ENCODE measurements at regions not wholly inside any gene's neighbourhood (a gene's known extent, or its start where the extent isn't known, plus 50 kb on each side); places are given as distances from the start of the nearest gene placed in this dataset.
"Not testable (repeated sequence)": the region's sequence is repeated elsewhere in the genome, so short reads cannot be mapped to it uniquely, and the experiment has no call there.

GRCh38 chr1:81221564-81221963, 579.2 kb upstream of the ADGRL2 start:
- intact Hi-C loops (cut with DNase I), result no loop called here
- no peak for DNase-seq (ENCODE audit: low spot score)

DNA sequence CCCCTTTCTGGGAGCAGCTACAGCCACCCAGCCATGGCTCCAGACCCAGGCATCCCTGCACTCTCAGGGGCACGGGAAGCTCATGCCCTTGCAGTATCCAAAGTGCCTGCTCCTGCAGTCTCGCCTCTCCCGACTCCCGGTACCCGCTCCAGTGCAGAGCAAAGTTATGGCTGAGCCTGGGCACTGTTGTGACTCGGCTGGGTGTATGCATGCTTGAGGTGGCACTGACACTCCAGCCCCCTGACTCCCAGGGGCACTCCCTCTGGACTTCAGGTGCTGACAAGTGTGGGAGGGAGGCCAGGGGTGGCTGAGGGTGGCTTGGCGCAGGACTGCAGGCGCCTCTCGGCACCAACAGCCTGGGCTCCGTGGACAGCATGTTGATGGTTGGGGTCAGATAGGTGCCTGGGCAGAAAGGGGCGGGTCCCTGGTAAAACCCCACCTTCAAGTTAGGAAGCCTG, 580.1 kb upstream of the ADGRL2 start:
- intact Hi-C loops (cut with DNase I), result no loop called here
- DNase-seq (ENCODE audit: low spot score), result no peak

DNA sequence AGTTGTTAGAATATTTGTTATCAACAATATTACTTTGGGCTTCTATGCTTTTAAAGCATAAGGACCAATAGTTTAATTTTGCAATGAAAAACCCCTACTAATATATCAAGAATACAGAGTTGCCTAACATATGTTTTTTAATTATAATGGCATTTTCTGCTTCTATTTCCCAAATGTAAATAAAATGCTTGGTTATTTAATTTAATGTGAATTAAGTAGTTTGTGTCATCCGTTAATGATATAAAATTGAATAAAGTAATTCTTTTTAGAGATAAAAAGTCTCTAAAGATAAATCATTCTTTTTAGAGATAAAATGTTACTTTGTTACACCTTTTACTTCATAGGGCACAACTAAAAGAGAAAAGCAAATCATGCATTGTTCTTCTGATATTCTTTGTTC, 583.7 kb upstream of the ADGRL2 start:
- no peak for DNase-seq (ENCODE audit: low spot score)
- intact Hi-C loops (cut with DNase I), result no loop called here

DNA sequence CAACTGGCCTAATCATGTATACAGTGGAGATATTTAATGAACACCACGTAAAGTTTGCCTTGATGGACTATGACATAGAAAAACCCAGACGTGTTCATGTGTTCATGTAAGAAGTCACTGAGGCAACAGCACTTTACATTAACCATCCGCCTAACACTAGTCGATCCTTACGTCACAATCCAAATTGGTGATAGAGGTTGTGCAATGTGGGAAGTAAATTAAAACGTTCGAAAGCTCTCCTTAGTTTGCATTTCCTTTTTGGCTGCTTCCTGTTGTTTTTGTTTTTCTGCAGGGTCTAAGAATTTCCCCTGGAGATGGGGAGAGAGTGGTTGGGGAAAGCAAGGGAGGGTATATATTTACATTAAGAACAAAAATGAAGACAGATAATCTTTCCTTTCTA, 587.5 kb upstream of the ADGRL2 start:
- intact Hi-C loops (cut with DNase I), result no loop called here
- no peak for DNase-seq (ENCODE audit: low spot score)

DNA sequence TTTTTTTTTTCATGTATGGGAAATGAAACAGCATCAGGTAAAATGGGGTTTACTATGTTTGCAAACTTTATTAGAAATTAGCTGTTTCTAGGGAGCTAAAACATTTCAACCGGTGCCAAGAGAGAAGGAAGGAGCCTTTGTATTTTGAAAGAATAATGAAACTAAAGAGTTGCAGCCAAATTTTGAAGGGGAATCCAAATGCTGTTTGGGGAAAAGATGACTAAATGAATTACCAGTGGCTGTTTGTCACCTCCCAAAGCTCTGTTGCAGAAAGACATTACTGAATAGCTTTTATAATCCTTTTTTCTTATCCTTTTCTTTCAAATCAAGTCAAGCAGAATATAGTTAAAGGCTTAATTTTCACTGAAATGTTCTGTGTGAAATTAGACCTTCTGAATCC, 591.3 kb upstream of the ADGRL2 start:
- DNase-seq (ENCODE audit: low spot score), result no peak
- intact Hi-C loops (cut with DNase I), result no loop called here

GRCh38 chr1:81208441-81208840, 592.3 kb upstream of the ADGRL2 start:
- intact Hi-C loops (cut with DNase I), result no loop called here
- peak; percentile 89 for DNase-seq (ENCODE audit: low spot score)

GRCh38 chr1:81205956-81206355, 594.8 kb upstream of the ADGRL2 start:
- no peak for DNase-seq (ENCODE audit: low spot score)

DNA sequence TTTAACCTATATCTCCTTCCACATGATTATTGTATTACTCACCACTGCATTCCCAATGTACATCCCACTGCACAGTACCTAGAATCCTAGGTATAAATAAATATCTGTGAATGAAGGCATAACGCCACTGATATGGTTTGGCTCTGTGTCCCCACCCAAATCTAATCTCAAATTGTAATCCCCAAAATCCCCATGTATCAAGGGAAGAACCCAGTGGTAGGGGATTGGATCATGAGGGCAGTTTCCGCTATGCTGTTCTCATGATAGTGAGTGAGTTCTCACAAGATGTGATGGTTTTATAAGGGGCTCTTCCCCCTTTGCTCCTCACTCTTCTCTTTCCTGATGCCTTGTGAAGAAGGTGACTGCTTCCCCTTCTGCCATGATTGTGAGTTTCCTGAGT, 599.0 kb upstream of the ADGRL2 start:
- intact Hi-C loops (cut with DNase I), result no loop called here
- DNase-seq (ENCODE audit: low spot score), result no peak

More at GRCh38 chr1:81205956-81206355, 594.8 kb upstream of the ADGRL2 start:
- intact Hi-C loops (cut with DNase I), result no loop called here

DNA sequence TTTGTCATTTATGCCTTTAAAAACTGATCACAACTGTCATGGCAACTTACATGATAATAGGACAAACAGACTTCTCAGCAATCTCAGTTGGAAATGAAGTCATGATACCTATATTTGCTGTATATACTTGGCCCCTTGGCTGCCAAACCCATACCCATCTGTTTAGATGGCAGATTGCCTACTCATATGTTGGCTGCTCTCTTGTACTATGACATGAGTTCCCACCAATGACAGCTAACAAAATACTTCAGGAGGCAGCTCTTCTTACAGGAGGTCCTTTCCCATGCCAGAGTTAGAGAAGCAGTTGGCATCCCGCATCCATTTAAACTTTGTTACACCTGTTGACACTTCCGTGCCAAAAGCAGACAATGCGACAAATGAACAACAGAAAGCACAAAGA, 603.1 kb upstream of the ADGRL2 start:
- intact Hi-C loops (cut with DNase I), result no loop called here
- DNase-seq (ENCODE audit: low spot score), result no peak

DNA sequence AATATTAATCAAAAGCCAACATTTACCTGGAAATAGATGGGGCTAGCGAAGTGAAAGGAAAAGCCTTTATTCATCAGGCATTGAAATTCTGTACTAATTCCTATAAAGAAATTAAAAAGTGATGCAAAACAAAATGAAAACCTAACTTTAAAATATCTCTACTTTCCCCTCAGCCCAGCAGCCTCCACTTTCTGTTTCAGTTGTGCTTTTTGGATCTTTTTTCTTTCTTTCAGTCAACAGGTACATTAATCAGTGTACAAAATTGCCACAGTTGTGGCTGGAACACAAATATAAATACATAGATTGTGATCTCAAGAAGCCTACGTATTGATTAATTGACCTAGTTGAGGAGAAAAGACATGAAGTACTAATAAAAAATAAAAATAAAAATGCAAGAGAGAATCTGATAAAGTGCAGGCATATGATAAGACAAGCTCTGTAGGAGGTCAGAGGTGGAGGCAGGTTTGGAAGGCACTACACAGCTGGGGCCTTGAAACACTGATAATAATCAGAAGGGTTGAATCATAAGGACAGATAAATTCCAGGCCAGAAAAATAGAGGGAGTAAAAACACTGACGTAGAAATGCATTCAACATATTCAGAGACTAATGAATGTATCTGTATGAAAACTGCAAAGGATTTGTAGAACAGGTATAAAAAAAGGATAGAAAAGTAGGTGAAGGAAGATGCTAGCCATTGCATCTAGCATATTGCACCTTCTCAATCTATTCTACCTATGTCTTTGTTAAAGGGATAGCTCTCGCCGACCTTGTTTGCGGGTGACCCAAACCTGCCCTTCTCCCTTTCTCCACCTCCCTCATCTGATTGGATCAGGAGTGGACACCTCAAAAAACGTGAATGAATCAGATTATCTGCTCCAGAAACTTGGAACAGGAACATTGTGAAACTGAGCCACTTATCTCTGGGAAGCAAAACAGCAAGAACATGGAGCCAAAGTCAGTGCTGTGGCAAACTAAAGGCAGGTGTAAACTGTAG, 607.8 kb upstream of the ADGRL2 start:
- DNase-seq (ENCODE audit: low spot score), result no peak
- intact Hi-C loops (cut with DNase I), result no loop called here

- DNase-seq (ENCODE audit: low spot score), result no peak
- intact Hi-C loops (cut with DNase I), result no loop called here
Observed at GRCh38 chr1:81190003-81190402, 610.7 kb upstream of the ADGRL2 start.

DNA sequence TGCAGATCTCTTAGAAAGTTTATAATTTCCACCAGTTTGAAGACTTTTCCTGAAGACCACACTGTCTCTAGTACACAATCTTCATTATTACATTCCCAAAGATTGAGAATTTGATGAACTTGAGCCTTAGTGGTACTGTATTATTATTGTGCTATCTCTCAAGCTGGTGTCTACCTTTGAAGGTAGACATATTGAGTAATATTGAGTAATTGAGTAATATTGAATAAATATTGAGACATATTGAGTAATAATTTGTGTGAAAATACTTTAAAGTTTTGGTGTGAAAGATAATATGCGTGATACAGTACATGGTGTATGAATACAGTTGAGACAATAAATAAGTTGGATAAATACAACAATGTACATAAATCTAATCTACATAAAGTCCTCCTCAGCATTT, 613.1 kb upstream of the ADGRL2 start:
- intact Hi-C loops (cut with DNase I), result no loop called here

GRCh38 chr1:81186261-81186660, 614.5 kb upstream of the ADGRL2 start:
- intact Hi-C loops (cut with DNase I), result no loop called here
- no peak for DNase-seq (ENCODE audit: low spot score)

More for the DNA sequence above, 613.1 kb upstream of the ADGRL2 start:
- no peak for DNase-seq (ENCODE audit: low spot score)

GRCh38 chr1:81183553-81183952, 617.2 kb upstream of the ADGRL2 start:
- no peak for DNase-seq (ENCODE audit: low spot score)
- intact Hi-C loops (cut with DNase I), result no loop called here

GRCh38 chr1:81183051-81183450, 617.7 kb upstream of the ADGRL2 start:
- intact Hi-C loops (cut with DNase I), result no loop called here
- DNase-seq (ENCODE audit: low spot score), result no peak

GRCh38 chr1:81179242-81179641, 621.5 kb upstream of the ADGRL2 start:
- no peak for DNase-seq (ENCODE audit: low spot score)
- intact Hi-C loops (cut with DNase I), result no loop called here

DNA sequence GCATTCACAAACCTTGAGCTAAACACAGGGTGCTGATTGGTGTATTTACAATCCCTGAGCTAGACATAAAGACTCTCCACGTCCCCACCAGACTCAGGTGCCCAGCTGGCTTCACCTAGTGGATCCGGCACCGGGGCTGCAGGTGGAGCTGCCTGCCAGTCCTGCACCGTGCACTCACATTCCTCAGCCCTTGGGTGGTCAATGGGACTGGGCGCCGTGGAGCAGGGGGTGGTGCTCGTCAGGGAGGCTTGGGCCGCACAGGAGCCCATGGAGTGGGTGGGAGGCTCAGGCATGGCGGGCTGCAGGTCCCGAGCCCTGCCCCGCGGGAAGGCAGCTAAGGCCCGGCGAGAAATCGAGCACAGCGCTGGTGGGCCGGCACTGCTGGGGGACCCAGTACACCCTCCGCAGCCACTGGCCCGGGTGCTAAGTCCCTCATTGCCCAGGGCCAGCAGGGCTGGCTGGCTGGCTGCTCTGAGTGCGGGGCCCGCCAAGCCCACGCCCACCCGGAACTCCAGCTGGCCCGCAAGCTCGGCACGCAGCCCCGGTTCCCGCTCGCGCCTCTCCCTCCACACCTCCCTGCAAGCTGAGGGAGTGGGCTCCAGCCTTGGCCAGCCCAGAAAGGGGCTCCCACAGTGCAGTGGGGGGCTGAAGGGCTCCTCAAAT, 622.2 kb upstream of the ADGRL2 start:
- intact Hi-C loops (cut with DNase I); DNase-seq (ENCODE audit: low spot score): not testable (repeated sequence)

DNA sequence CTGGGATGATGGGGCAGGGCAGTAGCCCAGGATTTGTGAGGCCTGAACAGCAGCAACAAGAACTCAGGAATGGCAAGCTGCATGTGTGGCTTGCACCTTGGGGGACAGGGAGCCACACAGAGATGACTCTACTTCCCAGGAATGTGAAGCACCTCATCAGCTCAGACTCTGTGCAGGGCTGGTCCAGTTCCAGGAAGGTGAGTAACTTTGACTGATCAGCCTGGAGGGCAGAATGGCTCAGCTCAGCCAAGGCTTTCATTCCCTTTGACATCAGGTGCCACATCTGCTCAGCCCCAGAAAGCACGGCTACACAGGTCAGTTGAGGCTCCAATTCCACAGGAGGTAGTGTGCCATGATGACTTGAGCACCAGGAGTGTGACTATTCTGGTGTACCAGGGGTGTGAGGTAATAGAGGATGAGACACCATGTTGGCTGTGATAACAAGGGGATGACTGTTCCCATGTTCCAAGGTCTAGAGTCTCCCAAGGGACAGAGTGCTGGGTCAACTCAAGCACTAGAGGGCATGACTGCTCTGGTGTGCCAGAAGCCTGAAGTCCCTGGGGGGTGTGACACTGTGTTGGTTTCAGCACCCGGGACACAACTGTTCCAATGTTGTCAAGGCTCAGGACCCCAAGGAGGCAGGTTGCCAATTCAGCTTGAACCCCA, 625.8 kb upstream of the ADGRL2 start:
- no peak for DNase-seq (ENCODE audit: low spot score)
- intact Hi-C loops (cut with DNase I), result no loop called here

GRCh38 chr1:81174052-81174451, 626.7 kb upstream of the ADGRL2 start:
- DNase-seq (ENCODE audit: low spot score), result no peak
- intact Hi-C loops (cut with DNase I), result no loop called here

DNA sequence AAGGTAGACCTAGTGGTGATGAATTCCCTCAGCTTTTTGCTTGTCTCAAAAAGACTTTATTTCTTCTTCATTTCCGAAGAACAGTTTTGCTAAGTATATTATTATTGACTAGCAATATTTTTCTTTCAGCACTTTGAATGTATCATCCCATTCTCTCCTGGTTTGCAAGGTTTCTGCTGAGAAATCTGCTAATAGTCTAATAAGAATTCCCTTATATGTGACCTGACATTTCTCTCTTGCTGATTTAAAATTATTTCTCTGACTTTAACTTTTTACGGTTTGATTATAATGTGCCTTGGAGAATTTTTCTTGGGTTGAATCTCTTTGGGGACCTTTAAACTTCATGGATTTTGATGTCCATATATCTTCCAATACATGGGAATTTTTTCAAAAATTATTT, 628.3 kb upstream of the ADGRL2 start:
- no peak for DNase-seq (ENCODE audit: low spot score)
- intact Hi-C loops (cut with DNase I), result no loop called here
